K562 (cell line): ENCODE measurements at regions not wholly inside any gene's neighbourhood (a gene's known extent, or its start where the extent isn't known, plus 50 kb on each side); places are given as distances from the start of the nearest gene placed in this dataset.

Source experiments
- ATAC-seq: fragments of 200-7000 bp; cut with Tn5 transposase; 3 replicates; pipeline ENCODE4 v1.9.1; 2020; ENCODE audit warnings: moderate library complexity
- BruUV-seq: library from RNA; stranded (reverse); fragments of 400-500 nt; replicated peaks from 2 replicates; lab custom pipeline; 2021; lab: Mats Ljungman, UMichigan
- CTCF ChIA-PET: fragments of 300-600 bp; formaldehyde crosslinking; extraction: SDS; loops from one replicate; lab custom pipeline; 2021; ENCODE audit warnings: low intra/inter-chr PET ratio; lab: Yijun Ruan, JAX
- POLR2A ChIA-PET: fragments of 300-600, 350-650 bp; sonication (Branson Sonifier 250); formaldehyde crosslinking; extraction: SDS; loops from one replicate; lab custom pipeline; 2021; ENCODE audit warnings: antibody characterized with exemption, inconsistent platforms; lab: Yijun Ruan, JAX
- DNase-seq, 4 experiments: peaks; one replicate each; pipeline versions ENCODE4 v3.0.0 to v3.0.0-alpha.2; 2011 to 2018; ENCODE audit warnings: low spot score in 3 of 4, mixed read lengths in 3 of 4; ENCODE audit errors: extremely low read depth in 1 of 4
- FAIRE-seq: peaks from 2 replicates; lab custom pipeline; 2011; peaks lifted over from hg19 to GRCh38; lab: Jason Lieb, UNC
- H2AFZ ChIP-seq: 2 replicates; pipeline ENCODE4 v1.6.0; 2011; ENCODE audit warnings: low read depth, low read length, control low read depth, inconsistent platforms
- H3K27ac ChIP-seq: fragments of 200-600 bp; 3 replicates; pipeline ENCODE4 v1.8.0; 2011; ENCODE audit warnings: low read depth, mild to moderate bottlenecking, control low read depth, inconsistent platforms, low read length, moderate library complexity, mixed read lengths; ENCODE audit errors: extremely low read depth
- H3K27me3 ChIP-seq, 2 experiments: fragments of 300-600 bp in 1 of 2; 2 replicates in 1 of 2; 3 replicates in 1 of 2; pipeline versions ENCODE4 v1.6.0 to v1.8.0; 2011; ENCODE audit warnings: inconsistent platforms in 2 of 2, low read length in 2 of 2, mild to moderate bottlenecking in 1 of 2, mixed read lengths in 1 of 2, moderate library complexity in 1 of 2; ENCODE audit not compliant: control insufficient read depth in 2 of 2, insufficient read depth in 2 of 2
- H3K36me3 ChIP-seq: fragments of 300-600 bp; 3 replicates; pipeline ENCODE4 v1.8.0; 2011; ENCODE audit warnings: mild to moderate bottlenecking, low read length, inconsistent platforms; ENCODE audit not compliant: control insufficient read depth, insufficient read depth
- H3K4me1 ChIP-seq, 2 experiments: fragments of 200-600 bp in 1 of 2; replicated peaks in 1 of 2; 2 replicates in 1 of 2; 3 replicates in 1 of 2; pipeline versions ENCODE4 v1.5.1 to v1.8.0; 2011; ENCODE audit warnings: inconsistent platforms in 2 of 2, low read length in 2 of 2, mild to moderate bottlenecking in 1 of 2, mixed read lengths in 1 of 2, moderate library complexity in 1 of 2; ENCODE audit not compliant: control insufficient read depth in 2 of 2, insufficient read depth in 2 of 2
- H3K4me2 ChIP-seq: 2 replicates; pipeline ENCODE4 v1.6.1; 2011; ENCODE audit warnings: low read length, control low read depth, inconsistent platforms, mixed read lengths; ENCODE audit not compliant: insufficient read depth
- H3K4me3 ChIP-seq: fragments of 200-600 bp; sonication (generic), shearing (Covaris generic); 2 replicates; pipeline ENCODE4 v1.5.1; 2016; ENCODE audit warnings: control low read depth, inconsistent platforms
- H3K79me2 ChIP-seq: fragments of 200-600 bp; 3 replicates; pipeline ENCODE4 v1.8.0; 2011; ENCODE audit warnings: low read length, inconsistent platforms; ENCODE audit not compliant: control insufficient read depth, insufficient read depth
- H3K9ac ChIP-seq, 2 experiments: 2 replicates each; pipeline versions ENCODE4 v1.6.0 to v1.6.1; 2011; ENCODE audit warnings: low read depth in 2 of 2, low read length in 2 of 2, control low read depth in 1 of 2, inconsistent platforms in 1 of 2, mild to moderate bottlenecking in 1 of 2, mixed read lengths in 1 of 2; ENCODE audit not compliant: insufficient read depth in 1 of 2
- H3K9me1 ChIP-seq: one replicate; pipeline ENCODE4 v1.6.0; 2011; ENCODE audit warnings: inconsistent platforms, mild to moderate bottlenecking, low read length, moderate library complexity; ENCODE audit not compliant: control insufficient read depth, insufficient read depth
- H3K9me3 ChIP-seq: replicated peaks from 2 replicates; pipeline ENCODE4 v1.5.1; 2011; ENCODE audit warnings: low read depth, low read length, inconsistent platforms; ENCODE audit not compliant: control insufficient read depth, insufficient read depth
- H4K20me1 ChIP-seq: replicated peaks from 2 replicates; pipeline ENCODE4 v1.6.1; 2011; ENCODE audit warnings: low read length, inconsistent platforms, mixed read lengths; ENCODE audit not compliant: control insufficient read depth, insufficient read depth
- ATF7 ChIP-seq: fragments of 450-650 bp; IDR thresholded peaks from 2 replicates; pipeline ENCODE4 v1.7.1; 2014; ENCODE audit warnings: mild to moderate bottlenecking, moderate library complexity
- CHD1 ChIP-seq: fragments of 200-600 bp; sonication (generic); IDR thresholded peaks from one replicate; pipeline ENCODE4 v1.6.1; 2012; ENCODE audit warnings: mild to moderate bottlenecking, moderate library complexity, low read length, inconsistent platforms
- CREB3 ChIP-seq: fragments of 450-650 bp; conservative IDR thresholded peaks from 2 replicates; pipeline ENCODE4 v1.6.1; 2016; ENCODE audit warnings: missing genetic modification characterization, low read depth, mild to moderate bottlenecking, missing compliant biosample characterization, moderate library complexity
- DNMT1 ChIP-seq: fragments of 450-650 bp; IDR thresholded peaks from 2 replicates; pipeline ENCODE4 v1.6.1; 2016; ENCODE audit warnings: antibody characterized with exemption, mild to moderate bottlenecking
- ERF ChIP-seq: fragments of 450-650 bp; formaldehyde crosslinking; IDR thresholded peaks from 2 replicates; pipeline ENCODE4 v1.4.0; 2020; ENCODE audit warnings: mild to moderate bottlenecking, mixed read lengths
- FOXA1 ChIP-seq: fragments of 450-650 bp; IDR thresholded peaks from 2 replicates; pipeline ENCODE4 v1.6.1; 2016; ENCODE audit warnings: mild to moderate bottlenecking, borderline replicate concordance
- NELFE ChIP-seq: IDR thresholded peaks from 2 replicates; pipeline ENCODE4 v1.6.1; 2011; ENCODE audit warnings: mild to moderate bottlenecking; ENCODE audit not compliant: insufficient read depth, insufficient read length
- SRSF7 ChIP-seq: fragments of 200-400 bp; formaldehyde crosslinking; optimal IDR thresholded peaks from 2 replicates; pipeline ENCODE3; 2017; ENCODE audit warnings: mild to moderate bottlenecking, low read depth, low read length
- SUPT5H ChIP-seq: fragments of 450-650 bp; IDR thresholded peaks from 2 replicates; pipeline ENCODE4 v1.6.1; 2016
- YY1 ChIP-seq, 3 experiments: IDR thresholded peaks; 2 replicates each; pipeline ENCODE4 v1.6.1; 2011; ENCODE audit warnings: low read length in 2 of 3, mild to moderate bottlenecking in 2 of 3, moderate library complexity in 2 of 3, borderline replicate concordance in 1 of 3, control low read depth in 1 of 3, low read depth in 1 of 3; ENCODE audit not compliant: insufficient read depth in 3 of 3, insufficient replicate concordance in 2 of 3, control insufficient read depth in 1 of 3, insufficient read length in 1 of 3; ENCODE audit errors: extremely low read depth in 1 of 3
- ZNF717 ChIP-seq: fragments of 250-450 bp; sonication (Bioruptor Pico); IDR thresholded peaks from 2 replicates; pipeline ENCODE4 v1.5.0; 2021
- WGBS: fragments of 100-300 bp; shearing (Covaris generic); methylation state at CpG from one replicate; pipeline ENCODE4 v1.1.6; 2016; ENCODE audit warnings: low coverage, mixed read lengths; ENCODE audit not compliant: insufficient coverage; ENCODE audit errors: missing lambda C conversion rate; 5-methylcytosine and 5-hydroxymethylcytosine counted together
- in situ Hi-C: fragments of 300-500 bp; cut with MboI; formaldehyde crosslinking; loops from 4 replicates; pipeline ENCODE4 v1.15.0; 2018; ENCODE audit warnings: inconsistent platforms, mixed read lengths
- intact Hi-C: fragments of 100-400 bp; cut with micrococcal nuclease; formaldehyde crosslinking; loops from 2 replicates; pipeline ENCODE4 v1.14.2; 2022
- TF ChIP-seq, protein P1 (sequence below): fragments of 150-350 bp; IDR thresholded peaks from 2 replicates; pipeline ENCODE4 v1.6.1; 2014; ENCODE audit warnings: low read depth, mild to moderate bottlenecking, low read length, borderline replicate concordance

DNA sequence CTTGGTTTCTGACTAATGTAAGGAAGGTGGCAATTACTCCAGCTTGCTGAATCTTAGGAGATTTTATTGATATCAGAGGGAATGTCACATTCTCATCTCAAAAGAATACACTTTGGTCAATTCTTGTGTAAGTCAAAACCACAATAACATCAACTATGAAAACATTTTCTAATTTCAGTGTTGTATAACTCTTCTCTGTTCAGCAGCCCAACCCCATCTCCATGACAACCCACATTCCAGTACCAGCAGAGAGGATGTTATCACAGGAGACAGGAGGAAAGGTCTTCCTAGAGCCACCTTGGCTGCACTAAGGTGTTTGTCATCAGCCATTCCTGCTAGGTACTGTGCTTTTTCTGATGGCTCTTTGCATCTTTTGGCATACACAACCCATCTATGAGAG is 529.1 kb upstream of the BRINP1 start (continued):
- TF ChIP-seq, protein P1, sequence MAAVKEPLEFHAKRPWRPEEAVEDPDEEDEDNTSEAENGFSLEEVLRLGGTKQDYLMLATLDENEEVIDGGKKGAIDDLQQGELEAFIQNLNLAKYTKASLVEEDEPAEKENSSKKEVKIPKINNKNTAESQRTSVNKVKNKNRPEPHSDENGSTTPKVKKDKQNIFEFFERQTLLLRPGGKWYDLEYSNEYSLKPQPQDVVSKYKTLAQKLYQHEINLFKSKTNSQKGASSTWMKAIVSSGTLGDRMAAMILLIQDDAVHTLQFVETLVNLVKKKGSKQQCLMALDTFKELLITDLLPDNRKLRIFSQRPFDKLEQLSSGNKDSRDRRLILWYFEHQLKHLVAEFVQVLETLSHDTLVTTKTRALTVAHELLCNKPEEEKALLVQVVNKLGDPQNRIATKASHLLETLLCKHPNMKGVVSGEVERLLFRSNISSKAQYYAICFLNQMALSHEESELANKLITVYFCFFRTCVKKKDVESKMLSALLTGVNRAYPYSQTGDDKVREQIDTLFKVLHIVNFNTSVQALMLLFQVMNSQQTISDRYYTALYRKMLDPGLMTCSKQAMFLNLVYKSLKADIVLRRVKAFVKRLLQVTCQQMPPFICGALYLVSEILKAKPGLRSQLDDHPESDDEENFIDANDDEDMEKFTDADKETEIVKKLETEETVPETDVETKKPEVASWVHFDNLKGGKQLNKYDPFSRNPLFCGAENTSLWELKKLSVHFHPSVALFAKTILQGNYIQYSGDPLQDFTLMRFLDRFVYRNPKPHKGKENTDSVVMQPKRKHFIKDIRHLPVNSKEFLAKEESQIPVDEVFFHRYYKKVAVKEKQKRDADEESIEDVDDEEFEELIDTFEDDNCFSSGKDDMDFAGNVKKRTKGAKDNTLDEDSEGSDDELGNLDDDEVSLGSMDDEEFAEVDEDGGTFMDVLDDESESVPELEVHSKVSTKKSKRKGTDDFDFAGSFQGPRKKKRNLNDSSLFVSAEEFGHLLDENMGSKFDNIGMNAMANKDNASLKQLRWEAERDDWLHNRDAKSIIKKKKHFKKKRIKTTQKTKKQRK: no peak
- TF ChIP-seq SRSF7 (no peak), ATF7 (no peak), ZNF717 (CRISPR knock-in tag) (no peak), CREB3 (tag) (no peak), NELFE (no peak)

DNA sequence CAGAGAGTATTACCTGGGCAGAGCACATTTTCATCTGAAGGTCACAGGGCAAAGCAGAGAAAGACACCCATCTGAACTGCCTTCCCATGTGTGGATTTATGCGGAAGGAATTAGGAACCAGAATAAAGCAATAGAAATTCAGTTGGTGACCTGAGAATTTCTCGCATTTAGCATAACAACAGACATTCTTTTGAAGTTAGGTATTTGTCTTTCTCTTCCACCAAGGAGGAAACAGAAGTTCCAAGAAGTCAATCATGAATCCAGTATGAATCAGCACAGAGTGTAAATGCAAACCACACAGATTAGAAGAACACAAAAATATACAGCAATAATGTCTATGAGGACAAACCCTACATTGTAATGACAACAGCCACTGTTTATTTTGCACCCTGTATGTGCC is 515.2 kb upstream of the BRINP1 start:
- H3K27ac ChIP-seq: no peak overlapping the region
- intact Hi-C loops (no loop called here), in situ Hi-C loops (no loop called here)
- 0% methylated on average over 2 of the region's 2 CpGs for WGBS
- no peaks in the 10 kb centered on the region for H3K9me1 ChIP-seq
- H3K4me2 ChIP-seq: no peak overlapping the region
- BruUV-seq: no TSS peak
- TF ChIP-seq FOXA1 (no peak), SUPT5H (no peak), DNMT1 (no peak), ERF (no peak), CHD1 (no peak), YY1 (IDR thresholded peaks at IDR 0.05; ENCODE audit: borderline replicate concordance in 1 of 3, control insufficient read depth in 1 of 3, extremely low read depth in 1 of 3, insufficient read depth in 3 of 3, insufficient read length in 1 of 3, insufficient replicate concordance in 2 of 3, low read depth in 1 of 3, low read length in 2 of 3) (no peak)
- H3K79me2 ChIP-seq: no peaks in the 10 kb centered on the region
- POLR2A ChIA-PET: no interaction called here
- CTCF ChIA-PET: no interaction called here
- H3K36me3 ChIP-seq: no peaks in the 10 kb centered on the region
- no peaks in the 10 kb centered on the region for H3K27me3 ChIP-seq
- no peaks in the 10 kb centered on the region for H3K4me1 ChIP-seq
- DNase-seq (no peak), ATAC-seq (no peak), FAIRE-seq (no peak)
- H4K20me1 ChIP-seq: no peaks in the 10 kb centered on the region
- no peak overlapping the region for H3K4me3 ChIP-seq
- no peaks in the 10 kb centered on the region for H3K9me3 ChIP-seq
- no peak overlapping the region for H3K9ac ChIP-seq
- H2AFZ ChIP-seq: no peak overlapping the region
